Hippocampal formation (tissue), 2 donors: ENCODE measurements at regions not wholly inside any gene's neighbourhood (a gene's known extent, or its start where the extent isn't known, plus 50 kb on each side); places are given as distances from the start of the nearest gene placed in this dataset.

ENCODE experiments used
- DNase-seq, 2 donors: peaks; one replicate each; lab custom pipeline; 2025; lab: John Stamatoyannopoulos, UW

DNA sequence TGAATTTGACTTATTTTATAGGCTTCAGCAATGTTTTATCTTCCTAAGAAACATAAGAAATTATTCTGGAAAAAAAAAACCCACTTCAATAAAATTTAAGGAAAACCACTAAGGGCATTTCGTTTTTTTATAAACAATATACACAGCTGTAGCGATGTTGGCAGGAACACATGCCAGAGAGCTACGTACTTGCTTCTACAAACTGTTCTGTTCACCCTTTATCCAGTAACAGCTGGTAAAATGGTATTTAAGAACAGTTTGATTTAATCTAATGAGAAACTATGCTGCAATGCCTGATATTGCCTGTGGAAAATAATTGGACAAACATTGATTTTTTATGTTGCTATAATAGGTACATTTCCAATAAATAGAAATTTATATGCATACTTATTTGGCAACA is 137.2 kb upstream of the DACH1 start:
- DNase-seq, result no peak

DNA sequence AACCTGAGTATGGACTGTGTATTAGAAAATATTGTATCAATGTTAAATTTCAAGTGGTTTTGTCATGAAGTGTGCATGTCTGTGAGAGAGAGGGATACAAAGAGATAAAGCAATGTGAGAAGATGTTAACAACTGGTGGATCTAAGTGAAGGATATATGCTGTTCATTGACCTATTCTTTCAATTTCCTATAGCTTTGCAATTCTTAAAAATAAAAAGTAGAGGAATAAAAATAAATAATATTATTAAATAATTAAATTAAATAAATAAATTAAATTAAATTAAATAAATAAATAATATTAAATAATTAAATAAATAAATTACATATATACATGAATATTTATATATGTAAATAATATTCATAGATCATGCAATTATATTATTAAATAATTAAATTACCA is 131.2 kb upstream of the DACH1 start:
- DNase-seq, result no peak

DNA sequence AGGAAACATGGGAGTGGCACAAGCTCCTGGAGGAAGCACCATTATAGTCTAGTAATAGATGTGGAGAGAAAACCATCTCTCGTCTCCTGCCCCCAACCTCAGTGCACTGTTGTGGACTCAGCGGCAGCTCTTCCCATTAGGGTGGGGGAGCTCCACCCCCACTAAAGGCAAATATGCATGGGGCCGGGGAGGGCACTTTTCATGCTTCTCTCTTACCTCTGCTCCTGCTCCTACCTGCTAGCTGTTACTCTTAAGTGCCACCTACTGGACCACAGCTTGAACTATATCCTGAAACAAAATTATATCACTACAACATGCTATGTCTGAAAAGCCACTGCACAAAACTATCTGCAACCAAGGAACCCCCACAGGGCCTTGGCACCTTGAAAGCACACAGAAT is 112.6 kb upstream of the DACH1 start:
- no peak for DNase-seq

DNA sequence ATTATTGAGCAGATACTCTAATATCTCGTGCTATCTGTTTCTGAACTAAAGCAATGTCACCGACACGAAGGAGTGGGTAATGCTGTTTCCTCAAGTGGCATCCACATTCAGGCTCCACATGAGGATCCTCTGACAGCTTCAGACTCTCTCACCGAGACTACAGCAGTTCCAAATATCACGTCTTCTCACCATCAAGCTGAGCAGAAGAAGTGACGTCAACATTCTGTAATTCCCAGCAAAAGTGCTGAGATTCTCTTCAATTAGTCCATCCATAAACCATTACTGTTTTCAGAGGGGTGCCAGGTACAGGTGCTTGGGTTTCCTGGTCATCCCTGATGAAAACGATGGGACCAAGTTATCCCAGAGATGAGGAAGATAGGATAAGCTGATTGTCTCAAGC is 110.0 kb upstream of the DACH1 start:
- DNase-seq, result no peak

DNA sequence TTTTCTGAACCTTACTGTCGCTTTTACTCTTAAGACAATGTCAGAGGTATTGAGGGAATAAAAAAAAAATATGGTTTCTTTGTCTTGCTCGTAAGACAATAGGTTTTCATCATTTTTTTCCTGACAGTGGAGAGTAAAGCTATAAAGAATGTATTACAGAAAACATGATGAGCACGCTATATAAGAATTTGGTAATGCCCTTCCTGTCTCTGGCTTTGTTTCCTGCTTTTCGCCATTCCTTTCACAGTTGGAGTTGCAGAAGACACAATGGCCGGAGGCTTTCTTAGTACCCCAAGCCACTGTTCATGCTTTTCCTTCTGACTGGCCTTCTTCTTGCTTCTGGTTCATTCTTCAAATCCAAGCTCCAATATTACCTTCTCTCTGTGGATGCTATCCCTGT is 101.0 kb upstream of the DACH1 start:
- DNase-seq, result no peak

DNA sequence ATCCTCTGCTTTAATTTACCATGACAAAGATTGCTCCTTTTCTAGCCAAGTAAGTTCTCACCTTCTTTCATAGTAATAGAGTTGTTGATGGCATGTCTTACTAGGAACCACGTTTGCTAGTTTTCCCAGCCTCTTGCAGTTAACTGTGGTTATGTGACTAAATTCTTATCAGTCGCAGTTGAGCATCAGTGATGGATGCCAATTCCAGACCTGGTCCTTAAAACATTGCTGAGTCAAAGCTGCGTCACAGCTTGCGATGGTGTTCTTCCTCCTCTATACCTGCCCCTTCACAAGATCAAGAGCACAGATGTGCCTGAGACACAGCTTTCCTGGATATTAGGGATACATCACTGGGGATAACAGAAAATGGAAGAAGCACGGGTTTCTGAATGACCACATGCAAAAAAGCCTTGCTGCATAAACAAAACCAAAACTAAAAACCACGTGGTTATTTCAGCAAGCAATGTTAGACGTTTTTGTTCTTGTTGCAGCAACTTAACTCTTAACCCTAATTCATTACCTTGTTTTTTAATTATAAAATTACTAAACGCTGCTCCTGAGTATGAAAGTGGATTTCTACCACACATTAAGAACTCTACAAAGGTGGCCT is 97.6 kb upstream of the DACH1 start:
- DNase-seq, result no peak

DNA sequence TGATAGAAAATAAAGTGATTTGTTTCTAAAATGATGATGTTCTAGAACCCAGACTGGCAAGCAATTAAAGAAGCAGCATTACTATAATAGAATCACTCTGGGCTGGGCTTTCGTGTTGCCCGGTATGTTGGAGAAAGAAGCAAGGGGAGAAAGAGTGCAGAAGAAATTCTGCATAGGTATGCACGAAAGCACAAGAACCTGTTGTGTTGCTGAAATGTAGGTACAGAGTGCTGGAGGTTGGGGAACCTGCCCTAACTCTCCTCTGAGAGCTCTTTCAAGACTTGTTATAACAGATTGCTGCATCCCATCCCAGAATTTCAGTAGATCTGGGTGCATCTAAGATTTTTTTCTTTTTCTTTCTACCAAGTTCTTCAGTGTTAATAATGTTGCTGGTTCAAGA is 95.7 kb upstream of the DACH1 start:
- no peak for DNase-seq

DNA sequence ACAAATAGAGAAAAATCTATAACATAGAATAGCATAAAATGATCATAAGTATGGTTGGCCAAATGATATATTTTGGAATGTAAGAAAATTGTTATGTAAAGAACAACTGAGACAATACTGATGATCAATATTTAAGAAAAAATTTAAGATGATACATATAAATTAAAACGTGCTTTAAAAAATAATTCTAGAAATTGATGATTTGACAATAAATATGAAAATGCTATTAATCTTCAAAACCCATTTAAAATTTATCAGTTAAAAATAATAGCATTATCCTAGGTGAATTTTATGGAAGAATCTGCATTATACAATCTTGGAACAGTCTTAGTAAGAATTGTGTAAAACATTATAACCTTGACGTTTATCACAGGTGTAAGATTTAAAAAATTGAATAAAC is 95.1 kb upstream of the DACH1 start:
- DNase-seq, result no peak

DNA sequence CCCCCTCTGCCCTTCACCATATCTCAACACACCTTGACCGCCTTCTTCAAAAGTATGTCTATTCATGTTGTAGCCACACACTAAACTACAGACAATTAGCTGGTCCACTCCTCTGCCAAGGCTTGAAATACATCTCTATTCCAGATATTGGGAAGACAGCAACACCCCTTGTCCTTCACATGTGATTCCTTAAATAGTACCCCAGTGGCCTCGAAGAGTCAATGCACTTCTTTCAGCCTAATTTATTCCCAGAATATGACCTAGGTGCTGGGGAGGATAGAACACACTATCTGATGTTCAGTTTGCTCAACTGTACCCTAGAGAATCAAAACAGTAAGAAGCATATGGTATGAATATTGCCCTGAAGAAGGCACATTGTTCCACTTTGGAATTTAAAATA is 82.4 kb upstream of the DACH1 start:
- no peak for DNase-seq

DNA sequence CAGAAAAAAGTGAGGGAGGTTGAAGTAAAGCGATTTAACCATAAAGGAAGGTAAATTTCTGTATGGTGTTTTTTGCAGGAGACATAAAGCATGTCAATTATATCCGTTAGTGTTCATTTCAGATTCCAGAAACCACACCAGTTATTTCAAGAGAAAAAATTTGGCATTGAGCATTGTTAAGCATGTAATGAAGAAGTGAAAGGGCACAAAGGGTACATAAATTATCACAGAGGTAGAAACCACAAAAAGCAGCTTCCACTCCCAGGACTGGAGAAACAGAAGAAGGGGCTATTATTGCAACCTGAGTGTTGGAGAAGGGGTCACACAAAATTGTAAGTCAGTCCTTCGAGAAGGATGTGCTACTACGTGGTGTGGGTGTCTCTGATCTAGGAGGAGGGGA is 72.2 kb upstream of the DACH1 start:
- DNase-seq, result no peak

DNA sequence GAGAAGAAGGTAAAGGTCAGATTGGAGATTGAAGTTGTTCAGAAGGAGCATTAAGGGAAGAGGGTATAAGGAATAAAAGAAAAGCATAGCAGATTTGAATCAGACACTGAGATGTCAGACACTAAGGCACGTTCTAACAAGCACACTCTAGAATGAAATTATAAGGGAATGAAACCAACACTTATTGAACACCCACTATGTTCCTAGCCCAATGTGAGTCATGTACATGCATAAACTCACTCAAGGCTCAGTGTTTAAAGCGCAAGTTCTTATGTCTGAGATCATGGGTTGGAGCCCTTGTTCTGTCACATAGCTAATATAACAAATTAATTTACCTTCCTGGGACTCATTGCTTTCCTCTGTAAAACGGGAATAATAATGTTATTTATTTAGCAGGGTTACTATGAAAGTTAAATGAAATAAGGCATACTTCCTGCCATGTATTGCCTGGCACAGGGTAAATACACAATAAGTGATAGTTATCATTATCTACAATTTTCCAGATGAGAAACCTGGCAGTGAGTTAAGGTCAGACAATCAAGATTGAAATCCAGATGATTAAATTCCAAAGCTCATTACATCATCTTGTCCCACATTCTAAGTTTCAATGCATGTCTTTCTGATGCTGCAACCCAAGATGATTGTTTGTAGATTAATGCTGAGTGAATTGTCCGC is 68.3 kb upstream of the DACH1 start:
- no peak for DNase-seq

DNA sequence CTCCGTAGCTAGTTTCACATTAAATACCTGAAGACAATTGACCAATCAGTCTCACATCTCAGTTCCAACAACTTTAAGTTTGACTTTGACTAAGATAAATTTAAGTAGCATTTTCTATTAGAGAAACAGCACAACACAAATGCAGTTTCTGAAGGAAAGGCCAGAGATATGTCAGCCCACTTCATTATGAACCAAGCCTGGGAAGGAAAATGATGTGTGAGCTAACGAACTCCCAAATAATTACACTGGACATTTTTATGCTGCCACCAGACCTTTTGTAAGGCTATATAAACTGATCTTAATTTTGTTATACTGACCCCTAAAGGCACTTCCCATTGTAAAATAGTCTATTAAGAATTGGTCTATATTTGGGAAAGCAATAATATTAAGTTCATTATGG is 57.9 kb upstream of the DACH1 start:
- DNase-seq, result no peak

DNA sequence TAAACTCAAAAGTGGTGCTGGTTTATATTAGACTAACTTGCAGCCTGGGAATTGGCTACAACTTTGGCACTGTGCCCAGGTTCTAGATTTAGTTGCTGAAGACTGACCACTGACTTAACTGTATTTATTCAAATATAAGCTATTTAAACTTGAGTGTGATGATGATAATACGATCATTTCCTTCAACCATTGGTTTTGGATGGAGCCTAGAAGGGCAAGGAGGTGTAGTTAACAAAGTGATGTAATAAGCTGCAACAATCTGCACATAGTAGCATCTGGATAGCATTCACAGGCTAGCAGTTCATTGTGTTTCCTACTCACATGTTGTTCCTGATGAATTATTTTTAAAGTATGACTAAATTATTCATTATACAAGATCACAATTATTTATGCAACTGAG is 55.2 kb upstream of the DACH1 start:
- DNase-seq, result no peak
